CD4-positive, alpha-beta T cell (primary cell): ENCODE measurements at regions not wholly inside any gene's neighbourhood (a gene's known extent, or its start where the extent isn't known, plus 50 kb on each side); places are given as distances from the start of the nearest gene placed in this dataset.

ENCODE experiments used
- ATAC-seq: fragments of 200-7000 bp; cut with Tn5 transposase; one replicate; pipeline ENCODE4 v1.10.0; 2022; ENCODE audit warnings: mild to moderate bottlenecking; ENCODE audit not compliant: poor library complexity
- CTCF ChIA-PET: fragments of 350-600 bp; sonication (Branson Sonifier 250); formaldehyde crosslinking; loops from one replicate; lab custom pipeline; 2021; ENCODE audit warnings: antibody characterized with exemption, inconsistent platforms; lab: Charles Lee
- POLR2A ChIA-PET: fragments of 350-600 bp; sonication (Branson Sonifier 250); formaldehyde crosslinking; loops from one replicate; lab custom pipeline; 2021; ENCODE audit warnings: antibody characterized with exemption, inconsistent platforms; lab: Charles Lee
- DNase-seq, 14 experiments: peaks; one replicate each; pipeline ENCODE4 v3.0.0-alpha.2; 2013 to 2020; ENCODE audit warnings: mixed read lengths in 2 of 14
- H3K27ac ChIP-seq, 2 donors: one replicate each; pipeline versions ENCODE4 v1.5.1 to v1.7.0; 2013; ENCODE audit warnings: low read length in 2 of 2, low read depth in 1 of 2, mild to moderate bottlenecking in 1 of 2
- H3K27me3 ChIP-seq, 2 experiments: 1 replicate in 1 of 2; 2 replicates in 1 of 2; pipeline versions ENCODE4 v1.6.1 to v1.7.0; 2013; ENCODE audit warnings: low read length in 2 of 2, control low read depth in 1 of 2, mild to moderate bottlenecking in 1 of 2, moderate library complexity in 1 of 2; ENCODE audit not compliant: insufficient read depth in 2 of 2, control insufficient read depth in 1 of 2
- H3K36me3 ChIP-seq: one replicate; pipeline ENCODE4 v1.6.1; 2013; ENCODE audit warnings: low read length, control low read depth; ENCODE audit not compliant: insufficient read depth
- H3K4me1 ChIP-seq: one replicate; pipeline ENCODE4 v1.6.1; 2013; ENCODE audit warnings: low read length, control low read depth; ENCODE audit not compliant: insufficient read depth
- H3K4me3 ChIP-seq: one replicate; pipeline ENCODE4 v1.5.1; 2013; ENCODE audit warnings: mild to moderate bottlenecking, low read length, moderate library complexity
- H3K9me3 ChIP-seq, 2 experiments: 1 replicate in 1 of 2; 2 replicates in 1 of 2; pipeline versions ENCODE4 v1.6.1 to v1.7.0; 2013; ENCODE audit warnings: low read length in 2 of 2, mild to moderate bottlenecking in 2 of 2, control low read depth in 1 of 2, moderate library complexity in 1 of 2; ENCODE audit not compliant: control insufficient read depth in 1 of 2, insufficient read depth in 1 of 2
- H3K27ac Mint-ChIP-seq: one replicate; pipeline ENCODE4 v1.8.0; 2020; ENCODE audit warnings: mixed read lengths
- H3K27me3 Mint-ChIP-seq: one replicate; pipeline ENCODE4 v1.8.0; 2021; ENCODE audit warnings: mixed read lengths
- H3K36me3 Mint-ChIP-seq: one replicate; pipeline ENCODE4 v1.8.0; 2021; ENCODE audit warnings: low read depth, mixed read lengths
- H3K4me1 Mint-ChIP-seq: one replicate; pipeline ENCODE4 v1.8.0; 2021; ENCODE audit warnings: low read depth, mixed read lengths
- H3K4me3 Mint-ChIP-seq: one replicate; pipeline ENCODE4 v1.8.0; 2020; ENCODE audit warnings: mild to moderate bottlenecking, mixed read lengths
- H3K9me3 Mint-ChIP-seq: one replicate; pipeline ENCODE4 v1.8.0; 2020; ENCODE audit warnings: mixed read lengths
- CTCF ChIP-seq: fragments of 200-600 bp; IDR thresholded peaks from one replicate; pipeline ENCODE4 v1.8.0; 2022; ENCODE audit warnings: antibody characterized with exemption, mild to moderate bottlenecking
- intact Hi-C, 2 experiments: fragments of 100-400 bp; cut with DNase I in 1 of 2; cut with micrococcal nuclease in 1 of 2; formaldehyde crosslinking; loops; one replicate each; pipeline versions ENCODE4 v1.15.1 to v1.9.0; 2023 to 2025; cut with DNase I, micrococcal nuclease

GRCh38 chr4:19314116-19314515, 937.6 kb upstream of the SLIT2 start:
- no peaks in the 10 kb centered on the region for H3K4me1 Mint-ChIP-seq
- Histone ChIP-seq H3K4me3 (no peak overlapping the region), H3K27me3 (no peaks in the 10 kb centered on the region), H3K27ac (no peak overlapping the region), H3K4me1 (no peaks in the 10 kb centered on the region), H3K36me3 (no peaks in the 10 kb centered on the region), H3K9me3 (peaks cover 0 to 5% of the 10 kb centered on the region in 2 experiments)
- DNase-seq: no peak
- TF ChIP-seq CTCF: no peak
- peaks cover 12% of the 10 kb centered on the region for H3K9me3 Mint-ChIP-seq
- ChIA-PET CTCF (interaction anchor here (1.2 kb wide), 1 partner anchor 13 kb away, joined by 3 read pairs; no protein-coding TSS in a partner anchor), POLR2A (no interaction called here)
- H3K36me3 Mint-ChIP-seq: no peaks in the 10 kb centered on the region
- no peaks in the 10 kb centered on the region for H3K27me3 Mint-ChIP-seq
- intact Hi-C loops: no loop called here
- no peak overlapping the region for H3K4me3 Mint-ChIP-seq
- no peak overlapping the region for H3K27ac Mint-ChIP-seq
- no peak for ATAC-seq

- no peak for TF ChIP-seq CTCF
- Histone ChIP-seq H3K4me3 (no peak overlapping the region), H3K27ac (no peak overlapping the region), H3K4me1 (no peaks in the 10 kb centered on the region), H3K9me3 (peaks cover 0 to 5% of the 10 kb centered on the region in 2 experiments), H3K27me3 (no peaks in the 10 kb centered on the region), H3K36me3 (no peaks in the 10 kb centered on the region)
- no peak for ATAC-seq
- Mint-ChIP-seq H3K4me3 (no peak overlapping the region), H3K9me3 (peaks cover 17% of the 10 kb centered on the region), H3K4me1 (no peaks in the 10 kb centered on the region), H3K27me3 (no peaks in the 10 kb centered on the region), H3K36me3 (no peaks in the 10 kb centered on the region), H3K27ac (no peak overlapping the region)
- intact Hi-C loops: no loop called here
- POLR2A ChIA-PET: no interaction called here
- DNase-seq: no peak
- CTCF ChIA-PET: no interaction called here
Observed at GRCh38 chr4:19309378-19309777, 942.3 kb upstream of the SLIT2 start.

GRCh38 chr4:19304028-19304427, 947.7 kb upstream of the SLIT2 start:
- Histone ChIP-seq H3K4me3 (no peak overlapping the region), H3K4me1 (no peaks in the 10 kb centered on the region), H3K27ac (no peak overlapping the region), H3K27me3 (no peaks in the 10 kb centered on the region), H3K36me3 (no peaks in the 10 kb centered on the region), H3K9me3 (no peaks in the 10 kb centered on the region)
- CTCF ChIA-PET: no interaction called here
- peaks cover 11% of the 10 kb centered on the region for H3K9me3 Mint-ChIP-seq
- POLR2A ChIA-PET: no interaction called here
- H3K36me3 Mint-ChIP-seq: no peaks in the 10 kb centered on the region
- no peaks in the 10 kb centered on the region for H3K4me1 Mint-ChIP-seq
- TF ChIP-seq CTCF: no peak
- H3K27ac Mint-ChIP-seq: no peak overlapping the region
- no peak overlapping the region for H3K4me3 Mint-ChIP-seq
- intact Hi-C loops: no loop called here
- no peak for DNase-seq
- no peak for ATAC-seq
- no peaks in the 10 kb centered on the region for H3K27me3 Mint-ChIP-seq
